ENCODE measurements at regions not wholly inside any gene's neighbourhood (a gene's known extent, or its start where the extent isn't known, plus 50 kb on each side); places are given as distances from the start of the nearest gene placed in this dataset.

DNA sequence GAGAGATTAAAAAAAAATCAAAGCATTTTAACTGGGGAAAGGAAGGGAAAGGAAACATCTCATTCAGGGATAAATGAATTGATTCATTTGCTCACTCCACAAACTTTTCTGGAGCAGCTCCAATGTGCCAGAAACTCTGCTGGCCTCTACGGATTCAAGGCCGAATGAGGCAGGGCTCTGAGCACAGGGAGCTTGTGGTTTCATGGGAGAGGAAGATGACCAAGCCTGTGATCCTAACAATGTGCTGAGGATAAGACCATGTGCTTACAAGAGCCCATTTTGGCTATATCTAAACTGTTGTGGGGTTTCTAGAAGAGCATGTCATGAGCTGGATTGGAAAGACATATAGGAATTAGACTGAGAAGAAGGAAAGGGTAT is 137.5 kb downstream of the ZNF674 start:
- FAIRE-seq = peak; percentile 26
- dilution Hi-C loops (cut with MboI; ENCODE audit: extremely low pct_ligation_motif_present, low sequenced_read_pairs) = no loop called here

DNA sequence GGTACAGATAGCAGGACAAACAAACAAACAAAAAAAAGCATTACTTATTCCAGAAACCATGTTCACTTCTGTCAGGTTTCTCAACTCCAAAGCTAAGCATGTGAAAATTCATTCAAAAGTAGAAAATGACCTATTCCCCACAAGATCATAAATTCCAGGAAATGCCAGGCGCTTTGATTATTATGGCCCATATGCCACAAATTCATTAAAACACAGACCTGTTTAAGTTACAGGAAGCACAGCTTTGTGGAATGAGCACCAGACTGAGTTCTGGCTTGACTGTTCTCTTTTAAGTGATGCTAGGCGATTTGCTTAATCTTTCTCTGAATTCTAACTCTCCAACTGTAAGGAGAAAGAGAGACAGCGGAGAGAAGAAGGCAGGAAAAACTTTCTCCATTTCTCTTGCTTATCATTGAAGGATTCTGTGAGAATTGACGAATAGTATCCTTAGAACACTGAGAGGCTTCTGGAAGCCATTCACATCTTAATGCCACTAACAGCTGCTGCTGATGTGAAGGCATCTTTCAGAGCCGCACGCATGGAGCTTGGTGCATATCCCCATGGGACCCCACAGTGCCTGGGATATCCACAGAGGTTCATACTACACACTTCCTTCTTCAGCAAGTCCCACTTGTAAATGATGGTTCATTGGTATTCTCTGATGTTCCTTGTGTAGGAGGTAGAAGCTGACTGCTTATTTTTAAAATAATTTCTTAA is 138.0 kb downstream of the ZNF674 start:
- Histone ChIP-seq H3K9ac (ENCODE audit: control insufficient read depth, extremely low read depth, insufficient read depth, low read length) (no peak overlapping the region), H3K79me2 (ENCODE audit: control insufficient read depth, insufficient read depth, low read length) (no peaks in the 10 kb centered on the region), H2AFZ (ENCODE audit: control insufficient read depth, low read length) (no peak overlapping the region), H3K9me3 (ENCODE audit: control insufficient read depth, low read depth, low read length) (no peaks in the 10 kb centered on the region), H3K4me1 (ENCODE audit: control insufficient read depth, extremely low read depth, insufficient read depth, low read length) (no peaks in the 10 kb centered on the region), H4K20me1 (ENCODE audit: control insufficient read depth, extremely low read depth, insufficient read depth, low read length) (no peaks in the 10 kb centered on the region), H3K27me3 (ENCODE audit: control insufficient read depth, extremely low read depth, insufficient read depth, low read length) (peaks cover 5% of the 10 kb centered on the region), H3K4me3 (ENCODE audit: control insufficient read depth in 2 of 3, extremely low read depth in 1 of 3, insufficient read depth in 2 of 3, low read depth in 1 of 3, low read length in 3 of 3) (no peak overlapping the region), H3K9me1 (ENCODE audit: control insufficient read depth, extremely low read depth, insufficient read depth, low read length) (no peaks in the 10 kb centered on the region), H3K27ac (ENCODE audit: control insufficient read depth, insufficient read depth, low read length) (no peak overlapping the region), H3K36me3 (ENCODE audit: control insufficient read depth in 2 of 2, extremely low read depth in 1 of 2, insufficient read depth in 2 of 2, low read length in 2 of 2) (no peaks in the 10 kb centered on the region), H3K4me2 (ENCODE audit: control insufficient read depth, extremely low read depth, insufficient read depth, low read depth, low read length) (no peak overlapping the region)
- DNase-seq (ENCODE audit: low read depth, low spot score) = no peak
- TF ChIP-seq, protein P1, sequence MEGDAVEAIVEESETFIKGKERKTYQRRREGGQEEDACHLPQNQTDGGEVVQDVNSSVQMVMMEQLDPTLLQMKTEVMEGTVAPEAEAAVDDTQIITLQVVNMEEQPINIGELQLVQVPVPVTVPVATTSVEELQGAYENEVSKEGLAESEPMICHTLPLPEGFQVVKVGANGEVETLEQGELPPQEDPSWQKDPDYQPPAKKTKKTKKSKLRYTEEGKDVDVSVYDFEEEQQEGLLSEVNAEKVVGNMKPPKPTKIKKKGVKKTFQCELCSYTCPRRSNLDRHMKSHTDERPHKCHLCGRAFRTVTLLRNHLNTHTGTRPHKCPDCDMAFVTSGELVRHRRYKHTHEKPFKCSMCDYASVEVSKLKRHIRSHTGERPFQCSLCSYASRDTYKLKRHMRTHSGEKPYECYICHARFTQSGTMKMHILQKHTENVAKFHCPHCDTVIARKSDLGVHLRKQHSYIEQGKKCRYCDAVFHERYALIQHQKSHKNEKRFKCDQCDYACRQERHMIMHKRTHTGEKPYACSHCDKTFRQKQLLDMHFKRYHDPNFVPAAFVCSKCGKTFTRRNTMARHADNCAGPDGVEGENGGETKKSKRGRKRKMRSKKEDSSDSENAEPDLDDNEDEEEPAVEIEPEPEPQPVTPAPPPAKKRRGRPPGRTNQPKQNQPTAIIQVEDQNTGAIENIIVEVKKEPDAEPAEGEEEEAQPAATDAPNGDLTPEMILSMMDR (optimal IDR thresholded peaks at IDR 0.05 in 1 of 3, IDR thresholded peaks at IDR 0.05 in 1 of 3, conservative IDR thresholded peaks at IDR 0.05 in 1 of 3; ENCODE audit: extremely low read depth in 1 of 3, insufficient read depth in 2 of 3, low read length in 3 of 3) = no peak
- no peak for TF ChIP-seq EZH2 (IDR thresholded peaks at IDR 0.05; ENCODE audit: low read length)
- dilution Hi-C loops (cut with MboI; ENCODE audit: extremely low pct_ligation_motif_present, low sequenced_read_pairs) = no loop called here
- FAIRE-seq = no peak

More for the DNA sequence above, 137.5 kb downstream of the ZNF674 start:
- DNase-seq (ENCODE audit: low read depth, low spot score) = no peak
- no peak overlapping the region for H3K4me3 ChIP-seq (ENCODE audit: control insufficient read depth in 2 of 3, extremely low read depth in 1 of 3, insufficient read depth in 2 of 3, low read depth in 1 of 3, low read length in 3 of 3)
- H3K27ac ChIP-seq (ENCODE audit: control insufficient read depth, insufficient read depth, low read length) = no peak overlapping the region
- no peaks in the 10 kb centered on the region for H3K9me1 ChIP-seq (ENCODE audit: control insufficient read depth, extremely low read depth, insufficient read depth, low read length)
- H3K27me3 ChIP-seq (ENCODE audit: control insufficient read depth, extremely low read depth, insufficient read depth, low read length) = peaks cover 5% of the 10 kb centered on the region
- H3K79me2 ChIP-seq (ENCODE audit: control insufficient read depth, insufficient read depth, low read length) = no peaks in the 10 kb centered on the region
- H4K20me1 ChIP-seq (ENCODE audit: control insufficient read depth, extremely low read depth, insufficient read depth, low read length) = no peaks in the 10 kb centered on the region
- no peak overlapping the region for H3K4me2 ChIP-seq (ENCODE audit: control insufficient read depth, extremely low read depth, insufficient read depth, low read depth, low read length)
- H3K36me3 ChIP-seq (ENCODE audit: control insufficient read depth in 2 of 2, extremely low read depth in 1 of 2, insufficient read depth in 2 of 2, low read length in 2 of 2) = no peaks in the 10 kb centered on the region
- H3K9ac ChIP-seq (ENCODE audit: control insufficient read depth, extremely low read depth, insufficient read depth, low read length) = no peak overlapping the region
- no peaks in the 10 kb centered on the region for H3K9me3 ChIP-seq (ENCODE audit: control insufficient read depth, low read depth, low read length)
- no peaks in the 10 kb centered on the region for H3K4me1 ChIP-seq (ENCODE audit: control insufficient read depth, extremely low read depth, insufficient read depth, low read length)
- no peak for TF ChIP-seq EZH2 (IDR thresholded peaks at IDR 0.05; ENCODE audit: low read length)
- TF ChIP-seq, protein P1 (optimal IDR thresholded peaks at IDR 0.05 in 1 of 3, IDR thresholded peaks at IDR 0.05 in 1 of 3, conservative IDR thresholded peaks at IDR 0.05 in 1 of 3; ENCODE audit: extremely low read depth in 1 of 3, insufficient read depth in 2 of 3, low read length in 3 of 3) = no peak
- no peak overlapping the region for H2AFZ ChIP-seq (ENCODE audit: control insufficient read depth, low read length)
